ENCODE measurements at regions not wholly inside any gene's neighbourhood (a gene's known extent, or its start where the extent isn't known, plus 50 kb on each side); places are given as distances from the start of the nearest gene placed in this dataset.

DNA sequence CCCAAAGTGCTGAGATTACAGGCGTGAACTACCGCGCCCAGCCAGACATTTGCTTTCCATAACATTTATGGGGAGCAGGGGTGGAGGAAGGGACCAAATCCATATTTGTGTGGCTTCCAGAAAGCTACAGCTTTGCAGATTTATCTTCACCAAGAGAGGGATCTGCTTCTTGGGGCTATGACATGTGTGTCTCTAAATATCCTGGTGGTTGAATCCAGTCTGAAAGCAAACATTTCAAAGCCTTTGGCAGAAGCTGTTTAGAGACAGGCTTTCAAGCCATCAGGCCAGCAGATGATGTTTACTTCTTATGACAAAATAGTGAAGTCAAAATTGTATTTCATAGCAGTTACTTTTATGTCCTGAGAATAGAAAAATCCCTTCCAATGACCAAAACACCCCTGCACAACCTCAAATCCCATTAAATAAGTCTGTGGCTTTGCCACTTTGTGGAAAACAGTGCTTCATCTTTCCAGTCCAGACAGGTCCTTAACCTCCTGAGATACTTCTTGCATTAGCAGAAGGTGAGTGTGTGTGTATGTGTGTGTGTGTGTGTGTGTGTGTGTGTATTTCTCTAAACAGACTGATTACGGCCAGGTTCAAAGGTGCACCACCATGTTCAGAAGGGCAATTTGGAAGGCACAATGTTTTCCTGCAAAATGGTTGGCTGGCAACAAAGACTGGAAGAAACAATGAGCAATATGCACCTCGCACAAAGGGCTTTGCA is 191.4 kb upstream of the LRIG1 start:
- Histone ChIP-seq H2AFZ (no peak overlapping the region), H3K4me3 (no peak overlapping the region), H3K9me3 (ENCODE audit: insufficient read depth, low read depth) (no peaks in the 10 kb centered on the region), H4K20me1 (ENCODE audit: insufficient read depth) (no peaks in the 10 kb centered on the region), H3K27me3 (ENCODE audit: insufficient read depth, low read depth) (no peaks in the 10 kb centered on the region), H3K27ac (no peak overlapping the region), H3K4me1 (replicated peaks; ENCODE audit: insufficient read depth) (no peaks in the 10 kb centered on the region), H3K9me2 (ENCODE audit: insufficient read depth) (no peaks in the 10 kb centered on the region), H3K4me2 (no peak overlapping the region), H3K79me2 (ENCODE audit: low read depth) (no peaks in the 10 kb centered on the region), H3F3A (ENCODE audit: insufficient read depth, low read depth) (no peaks in the 10 kb centered on the region), H3K36me3 (ENCODE audit: low read depth) (no peaks in the 10 kb centered on the region)
- DNase-seq = no peak
- ChIA-PET CTCF (no interaction called here), POLR2A (ENCODE audit: unreplicated experiment) (no interaction called here)
- intact Hi-C loops (cut with micrococcal nuclease; ENCODE audit: unreplicated experiment) = no loop called here
- no TSS peak for BruUV-seq (replicated peaks)
- TF ChIP-seq, protein P1, sequence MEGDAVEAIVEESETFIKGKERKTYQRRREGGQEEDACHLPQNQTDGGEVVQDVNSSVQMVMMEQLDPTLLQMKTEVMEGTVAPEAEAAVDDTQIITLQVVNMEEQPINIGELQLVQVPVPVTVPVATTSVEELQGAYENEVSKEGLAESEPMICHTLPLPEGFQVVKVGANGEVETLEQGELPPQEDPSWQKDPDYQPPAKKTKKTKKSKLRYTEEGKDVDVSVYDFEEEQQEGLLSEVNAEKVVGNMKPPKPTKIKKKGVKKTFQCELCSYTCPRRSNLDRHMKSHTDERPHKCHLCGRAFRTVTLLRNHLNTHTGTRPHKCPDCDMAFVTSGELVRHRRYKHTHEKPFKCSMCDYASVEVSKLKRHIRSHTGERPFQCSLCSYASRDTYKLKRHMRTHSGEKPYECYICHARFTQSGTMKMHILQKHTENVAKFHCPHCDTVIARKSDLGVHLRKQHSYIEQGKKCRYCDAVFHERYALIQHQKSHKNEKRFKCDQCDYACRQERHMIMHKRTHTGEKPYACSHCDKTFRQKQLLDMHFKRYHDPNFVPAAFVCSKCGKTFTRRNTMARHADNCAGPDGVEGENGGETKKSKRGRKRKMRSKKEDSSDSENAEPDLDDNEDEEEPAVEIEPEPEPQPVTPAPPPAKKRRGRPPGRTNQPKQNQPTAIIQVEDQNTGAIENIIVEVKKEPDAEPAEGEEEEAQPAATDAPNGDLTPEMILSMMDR (conservative IDR thresholded peaks at IDR 0.05) = no peak
- TF ChIP-seq EZH2 (IDR thresholded peaks at IDR 0.05; ENCODE audit: low read depth) = no peak

DNA sequence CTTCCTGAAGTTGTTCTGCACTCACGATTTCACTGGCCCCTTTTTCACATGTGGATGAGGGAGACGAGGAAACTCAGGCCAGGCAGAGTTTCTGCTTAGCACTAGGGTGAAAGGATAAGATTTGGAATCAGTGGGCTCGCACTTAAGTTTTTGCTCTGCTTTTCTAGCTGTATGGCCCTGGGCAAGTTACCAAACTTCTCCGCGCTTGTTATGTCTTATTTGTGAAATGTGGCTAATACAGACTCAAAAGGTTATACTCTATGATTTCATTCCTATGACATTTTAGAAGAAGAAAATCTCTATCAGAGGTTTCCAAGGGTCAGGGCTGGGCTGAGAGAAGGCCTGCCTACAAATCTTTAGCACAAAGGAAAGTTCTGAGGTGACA is 191.9 kb upstream of the LRIG1 start:
- Histone ChIP-seq H3K4me3 (no peak overlapping the region), H3K9me3 (ENCODE audit: insufficient read depth, low read depth) (no peaks in the 10 kb centered on the region), H3K27me3 (ENCODE audit: insufficient read depth, low read depth) (no peaks in the 10 kb centered on the region), H3K9me2 (ENCODE audit: insufficient read depth) (no peaks in the 10 kb centered on the region), H3K27ac (no peak overlapping the region), H4K20me1 (ENCODE audit: insufficient read depth) (no peaks in the 10 kb centered on the region), H3K79me2 (ENCODE audit: low read depth) (no peaks in the 10 kb centered on the region), H2AFZ (no peak overlapping the region), H3K4me2 (no peak overlapping the region), H3K4me1 (replicated peaks; ENCODE audit: insufficient read depth) (no peaks in the 10 kb centered on the region), H3K36me3 (ENCODE audit: low read depth) (no peaks in the 10 kb centered on the region), H3F3A (ENCODE audit: insufficient read depth, low read depth) (no peaks in the 10 kb centered on the region)
- no TSS peak for BruUV-seq (replicated peaks)
- ChIA-PET POLR2A (ENCODE audit: unreplicated experiment) (no interaction called here), CTCF (no interaction called here)
- intact Hi-C loops (cut with micrococcal nuclease; ENCODE audit: unreplicated experiment) = no loop called here
- no peak for DNase-seq
- no peak for TF ChIP-seq EZH2 (IDR thresholded peaks at IDR 0.05; ENCODE audit: low read depth)
- TF ChIP-seq, protein P1 (conservative IDR thresholded peaks at IDR 0.05) = no peak

DNA sequence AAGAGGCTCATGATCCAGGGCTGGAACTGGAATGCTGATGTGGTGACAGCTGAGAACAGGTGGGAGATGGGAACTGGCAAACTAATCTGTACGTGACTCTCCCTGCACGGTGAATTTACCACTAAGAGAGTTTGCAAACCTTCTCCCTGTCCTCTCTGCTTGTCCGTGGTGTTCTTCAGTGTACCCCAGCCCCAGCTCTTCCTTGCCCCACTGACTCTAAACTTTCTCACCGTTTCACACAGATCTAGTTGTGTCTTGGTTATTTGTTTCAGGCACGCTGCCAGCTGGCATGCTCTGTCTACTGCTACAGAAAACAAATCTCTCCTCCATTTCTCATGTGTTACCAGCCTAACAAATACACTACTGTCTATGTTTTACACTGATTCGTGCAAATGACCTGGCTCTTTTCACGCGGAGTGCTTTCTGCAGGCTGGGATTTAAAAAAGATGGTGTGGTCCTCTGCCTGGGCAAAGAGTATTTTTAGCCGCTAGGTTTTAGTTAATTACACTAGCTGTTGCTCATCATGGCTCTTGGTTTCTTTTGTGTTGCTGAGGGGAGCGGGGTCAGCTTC is 192.7 kb upstream of the LRIG1 start:
- no peak for DNase-seq
- ChIA-PET CTCF (interaction anchor here (0.6 kb wide), 1 partner anchor 244 kb away, joined by 5 read pairs; no protein-coding TSS in a partner anchor), POLR2A (ENCODE audit: unreplicated experiment) (no interaction called here)
- no peak overlapping the region for H3K4me2 ChIP-seq
- no peaks in the 10 kb centered on the region for H4K20me1 ChIP-seq (ENCODE audit: insufficient read depth)
- H3F3A ChIP-seq (ENCODE audit: insufficient read depth, low read depth) = no peaks in the 10 kb centered on the region
- BruUV-seq (replicated peaks) = no TSS peak
- no peak for TF ChIP-seq EZH2 (IDR thresholded peaks at IDR 0.05; ENCODE audit: low read depth)
- TF ChIP-seq, protein P1 (conservative IDR thresholded peaks at IDR 0.05) = no peak
- H3K27me3 ChIP-seq (ENCODE audit: insufficient read depth, low read depth) = no peaks in the 10 kb centered on the region
- intact Hi-C loops (cut with micrococcal nuclease; ENCODE audit: unreplicated experiment) = no loop called here
- H2AFZ ChIP-seq = no peak overlapping the region
- H3K4me1 ChIP-seq (replicated peaks; ENCODE audit: insufficient read depth) = no peaks in the 10 kb centered on the region
- no peak overlapping the region for H3K4me3 ChIP-seq
- H3K79me2 ChIP-seq (ENCODE audit: low read depth) = no peaks in the 10 kb centered on the region
- H3K36me3 ChIP-seq (ENCODE audit: low read depth) = no peaks in the 10 kb centered on the region
- H3K27ac ChIP-seq = no peak overlapping the region
- no peaks in the 10 kb centered on the region for H3K9me3 ChIP-seq (ENCODE audit: insufficient read depth, low read depth)
- H3K9me2 ChIP-seq (ENCODE audit: insufficient read depth) = no peaks in the 10 kb centered on the region
